ENCODE measurements at regions not wholly inside any gene's neighbourhood (a gene's known extent, or its start where the extent isn't known, plus 50 kb on each side); places are given as distances from the start of the nearest gene placed in this dataset.
"Not testable (repeated sequence)": the region's sequence is repeated elsewhere in the genome, so short reads cannot be mapped to it uniquely, and the experiment has no call there.

DNA sequence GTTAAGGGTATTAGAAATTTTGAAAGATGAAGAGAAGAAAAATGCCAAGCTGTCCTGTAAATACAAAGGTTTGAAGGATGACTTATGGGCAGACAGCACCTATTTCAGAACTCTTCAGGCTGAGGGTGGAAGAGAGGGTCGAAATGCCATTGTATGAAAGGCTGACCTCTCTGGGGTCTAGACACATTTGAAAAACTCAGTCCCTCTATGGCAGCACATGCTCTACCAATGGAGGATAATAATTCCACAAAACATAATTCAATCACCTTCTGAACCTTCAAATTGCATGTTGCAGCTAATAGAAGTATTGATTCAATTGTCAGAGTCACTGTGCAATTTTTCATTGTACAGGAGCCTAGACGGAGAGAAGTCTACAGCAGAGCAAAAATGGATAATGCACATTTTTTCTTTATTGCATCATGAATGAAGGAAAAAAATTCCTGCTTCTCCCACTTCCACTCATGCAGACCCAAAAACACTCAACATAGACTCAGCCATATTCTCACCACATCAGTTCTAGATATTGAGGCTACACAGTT lies 569.1 kb downstream of the TBL1XR1 start:
- DNase-seq (ENCODE audit: low spot score), result no peak

DNA sequence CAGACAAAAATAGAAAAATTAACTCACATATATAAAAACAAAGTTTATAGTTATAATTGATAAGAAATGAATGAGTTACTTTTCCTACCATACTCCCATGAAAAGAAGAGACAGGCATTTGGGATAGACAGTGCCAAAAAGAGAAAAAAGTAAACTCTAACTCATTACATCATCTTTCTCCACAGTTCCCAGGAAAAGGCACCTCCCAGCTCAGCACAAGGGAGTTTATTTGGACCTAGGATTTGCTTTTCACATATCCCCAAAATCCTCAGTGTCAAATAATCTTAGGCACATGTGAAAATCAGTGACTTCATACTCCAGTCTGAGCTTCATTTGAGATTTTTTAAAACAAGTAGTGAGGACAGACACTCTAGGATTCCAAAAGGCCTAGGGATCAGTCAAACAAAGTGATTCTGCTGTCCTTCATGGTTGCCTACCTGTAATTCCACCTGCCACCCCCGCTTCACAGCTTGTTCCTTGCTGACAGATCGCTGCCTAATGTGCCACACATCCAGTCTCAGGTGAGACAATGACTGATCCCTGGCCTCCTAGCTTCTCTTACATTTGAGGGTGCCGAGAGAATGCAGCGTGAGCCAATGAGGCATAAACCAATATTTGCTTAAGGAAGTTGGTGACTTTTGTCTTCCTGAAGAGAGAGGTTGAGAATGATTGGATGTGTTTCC lies 573.7 kb downstream of the TBL1XR1 start:
- DNase-seq (ENCODE audit: low spot score), result no peak

DNA sequence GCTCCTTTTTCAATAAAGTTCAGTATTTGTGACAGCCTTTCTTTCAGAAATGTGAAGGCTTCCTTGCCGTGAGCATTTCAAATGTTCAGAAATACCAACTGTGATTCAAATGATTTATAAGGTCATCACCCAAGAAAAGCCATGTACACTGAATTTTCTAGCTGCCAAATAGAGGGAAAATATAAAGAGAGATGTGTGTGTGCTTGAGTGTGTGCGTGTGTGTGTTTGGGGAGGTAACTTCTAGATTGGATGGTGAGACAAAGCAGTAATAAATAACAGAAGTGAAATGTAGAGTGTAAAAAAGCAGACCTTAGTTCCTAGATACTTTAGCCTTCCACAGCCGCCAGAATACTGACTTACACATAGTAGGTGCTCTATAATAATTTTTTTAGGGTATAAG lies 577.4 kb downstream of the TBL1XR1 start:
- DNase-seq (ENCODE audit: low spot score), result no peak

DNA sequence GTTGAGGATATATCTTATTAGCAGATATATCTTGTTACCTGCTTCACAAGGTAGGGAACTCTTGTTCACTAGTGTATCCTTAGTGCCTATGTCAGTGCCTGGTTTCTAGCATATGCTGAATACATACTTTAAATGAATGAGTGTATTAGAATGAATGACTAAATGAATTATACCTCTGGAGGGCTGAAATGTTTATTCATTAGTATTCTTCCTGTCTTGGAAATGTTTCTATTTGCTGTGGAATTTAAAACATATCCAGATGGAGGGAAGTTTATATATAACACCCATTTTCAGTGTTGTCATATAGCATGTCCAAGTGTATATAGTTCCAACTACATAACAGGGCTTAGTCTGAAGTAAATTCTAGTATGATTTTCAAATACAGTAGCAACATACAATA lies 581.5 kb downstream of the TBL1XR1 start:
- no peak for DNase-seq (ENCODE audit: low spot score)

DNA sequence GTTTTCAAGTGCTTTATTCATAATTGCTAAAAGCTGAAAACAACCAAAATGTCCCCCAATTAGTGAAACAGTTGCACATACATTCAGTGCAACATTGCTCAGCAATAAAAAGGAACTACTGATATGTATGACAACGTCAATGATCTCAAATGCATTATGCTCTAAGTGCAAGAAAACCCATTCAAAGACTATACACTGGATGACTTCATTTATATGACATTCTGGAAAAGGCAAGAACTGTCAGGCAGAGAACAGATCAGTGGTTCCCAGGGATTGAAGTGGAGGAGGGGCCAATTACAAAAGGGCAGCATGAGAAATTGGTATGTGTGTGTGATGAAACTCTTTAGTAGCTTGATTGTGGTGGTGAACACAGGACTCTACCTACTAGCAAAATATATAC lies 585.6 kb downstream of the TBL1XR1 start:
- no peak for DNase-seq (ENCODE audit: low spot score)

DNA sequence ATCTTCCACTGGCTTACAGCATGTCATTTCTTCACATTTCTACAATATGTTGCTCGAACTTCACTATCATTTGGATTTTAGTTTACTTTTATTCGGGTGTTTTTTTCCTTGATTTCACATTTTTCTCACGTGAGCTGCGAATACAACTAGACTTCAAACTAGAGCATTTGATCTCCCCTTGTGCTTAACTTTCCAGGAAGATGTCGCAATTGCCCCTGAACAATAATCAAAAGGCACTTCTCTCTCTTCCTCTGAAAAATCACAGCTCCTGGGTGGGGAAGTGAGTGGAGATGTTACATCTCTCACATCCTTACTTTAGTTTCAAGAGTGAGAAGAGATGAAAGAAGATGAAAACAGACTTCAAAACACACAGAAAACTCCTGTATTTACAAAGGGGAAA lies 587.9 kb downstream of the TBL1XR1 start:
- DNase-seq (ENCODE audit: low spot score), result no peak

DNA sequence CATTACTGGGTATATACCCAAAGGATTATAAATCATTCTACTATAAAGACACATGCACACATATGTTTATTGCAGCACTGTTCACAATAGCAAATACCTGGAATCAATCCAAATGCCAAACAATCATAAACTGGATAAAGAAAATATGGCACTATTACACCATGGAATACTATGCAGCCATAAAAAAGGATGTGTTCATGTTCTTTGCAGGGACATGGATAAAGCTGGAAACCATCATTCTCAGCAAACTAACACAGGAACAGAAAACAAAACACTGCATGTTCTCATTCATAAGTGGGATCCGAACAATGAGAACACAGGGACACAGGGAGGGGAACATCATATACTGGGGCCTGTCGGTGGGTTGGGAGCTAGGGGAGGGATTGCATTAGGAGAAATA lies 591.7 kb downstream of the TBL1XR1 start:
- not testable (repeated sequence) for DNase-seq (ENCODE audit: low spot score)

DNA sequence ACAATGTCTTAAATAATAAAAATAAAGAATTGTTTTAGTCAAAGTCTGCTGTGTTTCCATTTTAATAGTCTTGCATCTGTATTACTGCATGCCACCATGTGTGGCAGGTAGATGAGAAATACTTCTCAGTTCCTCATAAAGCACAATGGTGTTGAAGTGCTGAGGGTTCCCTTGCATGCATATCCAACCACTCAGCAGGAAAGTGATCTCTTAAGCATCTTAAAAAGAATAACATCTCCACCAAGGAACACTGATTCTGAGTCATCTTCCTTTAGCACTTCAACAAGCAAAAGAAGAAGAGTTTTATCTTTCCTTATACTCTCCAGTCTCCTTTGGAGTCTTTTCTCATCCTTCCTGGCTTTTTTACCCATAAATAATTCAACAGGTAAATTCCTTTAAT lies 602.0 kb downstream of the TBL1XR1 start:
- no peak for DNase-seq (ENCODE audit: low spot score)

DNA sequence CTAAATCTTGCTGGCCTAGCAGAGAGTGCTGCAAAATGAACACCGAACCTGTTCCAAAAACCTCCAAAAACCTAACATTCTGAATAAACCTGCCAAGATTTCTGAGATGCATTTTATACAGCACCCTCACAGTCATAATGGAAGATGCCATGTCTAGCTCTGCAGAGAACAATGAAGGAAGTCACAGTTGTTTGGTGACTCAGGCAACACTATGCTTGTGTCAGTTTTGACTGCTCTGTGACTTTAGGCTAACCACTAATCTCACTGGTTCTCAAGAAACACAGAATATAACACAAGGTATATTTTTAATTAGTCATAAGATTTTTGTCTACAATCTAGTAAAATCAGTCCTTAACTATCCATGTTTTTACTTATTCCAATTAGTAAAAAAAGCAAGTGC lies 606.6 kb downstream of the TBL1XR1 start:
- DNase-seq (ENCODE audit: low spot score), result no peak

DNA sequence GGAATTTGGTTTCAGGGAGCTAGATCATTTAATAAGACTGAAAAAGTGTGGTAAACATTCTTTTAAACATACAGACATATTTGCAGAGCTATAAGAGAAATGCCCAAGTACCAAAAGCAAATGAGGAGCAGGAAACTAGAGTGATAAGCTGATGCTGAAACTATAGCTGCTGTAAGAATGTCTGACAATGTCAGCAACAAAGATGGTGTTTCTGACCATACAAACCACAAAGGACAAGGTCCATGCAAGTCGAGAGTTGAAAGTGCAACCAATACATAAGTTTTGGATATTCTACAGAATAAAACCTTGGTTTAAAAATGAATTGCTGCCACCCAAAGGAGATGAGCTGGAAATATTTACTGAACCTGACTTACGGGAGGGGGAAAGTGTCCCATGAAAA lies 610.2 kb downstream of the TBL1XR1 start:
- DNase-seq (ENCODE audit: low spot score), result no peak

DNA sequence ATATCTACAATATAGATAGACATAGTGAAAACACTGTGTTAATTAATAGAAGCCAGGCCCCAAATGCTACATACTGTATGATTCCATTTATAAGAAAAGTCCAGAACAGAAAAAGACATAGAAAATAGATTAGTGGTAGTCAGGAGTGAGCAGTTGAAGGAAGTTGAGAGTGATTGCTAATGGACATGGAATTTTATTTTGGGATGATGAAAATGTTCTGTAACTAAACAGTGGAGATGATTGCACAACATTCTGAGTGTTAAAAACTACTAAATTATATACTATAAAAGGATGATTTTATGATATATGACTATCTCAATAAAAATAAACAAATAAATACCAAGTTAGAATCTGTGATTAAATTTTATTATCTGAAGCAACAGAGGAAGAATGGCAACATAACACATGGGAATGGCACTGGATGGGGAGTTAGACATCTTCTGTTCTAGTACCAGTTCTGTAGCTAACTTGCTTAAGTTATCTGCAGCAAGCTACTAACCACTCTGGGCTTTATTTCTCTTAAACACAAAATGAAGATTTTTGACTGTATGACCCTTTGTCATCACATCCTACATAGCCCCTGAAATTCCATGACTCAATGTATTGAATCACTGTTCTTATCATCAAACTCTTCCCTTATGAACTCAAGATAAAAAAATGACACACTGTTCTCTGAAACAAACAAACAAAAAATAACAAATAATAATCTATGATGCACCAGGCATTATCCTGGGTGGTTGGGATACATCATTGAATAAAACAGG lies 612.7 kb downstream of the TBL1XR1 start:
- no peak for DNase-seq (ENCODE audit: low spot score)

DNA sequence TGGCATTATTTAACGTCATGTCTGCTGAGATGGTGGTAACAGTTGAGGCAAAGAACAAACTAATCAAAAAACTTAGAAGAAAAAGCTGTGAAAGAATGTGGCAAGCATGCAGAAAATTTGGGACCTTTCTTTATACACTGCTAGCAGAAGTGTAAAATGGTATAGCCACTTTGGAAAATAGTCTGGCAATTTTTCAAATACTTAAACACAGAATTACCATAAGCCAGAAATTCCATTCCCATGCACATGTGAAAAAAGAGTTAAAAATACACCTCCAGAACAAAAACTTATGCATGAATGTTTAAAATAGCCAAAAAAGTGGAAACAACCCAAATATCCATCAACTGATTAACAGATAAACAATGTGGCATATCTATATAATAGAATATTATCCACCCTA lies 613.3 kb downstream of the TBL1XR1 start:
- no peak for DNase-seq (ENCODE audit: low spot score)

DNA sequence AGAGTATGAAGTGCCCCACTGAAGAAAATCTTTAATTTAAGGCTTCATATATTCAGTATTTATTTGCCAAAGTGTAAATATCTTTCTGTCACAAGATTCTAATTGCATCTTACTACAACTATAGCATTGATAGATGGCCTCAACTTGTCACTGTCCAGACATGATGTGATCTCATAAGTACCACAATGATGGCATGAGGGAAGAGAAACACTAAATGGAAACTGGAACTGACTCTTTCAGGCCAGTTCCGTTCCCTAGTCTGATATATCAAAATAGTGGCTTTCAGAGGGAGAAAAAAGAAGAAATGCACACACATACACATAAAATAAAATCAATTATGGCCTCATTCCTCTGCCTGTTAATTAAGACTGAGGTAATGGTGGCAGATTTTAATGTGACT lies 615.7 kb downstream of the TBL1XR1 start:
- no peak for DNase-seq (ENCODE audit: low spot score)

DNA sequence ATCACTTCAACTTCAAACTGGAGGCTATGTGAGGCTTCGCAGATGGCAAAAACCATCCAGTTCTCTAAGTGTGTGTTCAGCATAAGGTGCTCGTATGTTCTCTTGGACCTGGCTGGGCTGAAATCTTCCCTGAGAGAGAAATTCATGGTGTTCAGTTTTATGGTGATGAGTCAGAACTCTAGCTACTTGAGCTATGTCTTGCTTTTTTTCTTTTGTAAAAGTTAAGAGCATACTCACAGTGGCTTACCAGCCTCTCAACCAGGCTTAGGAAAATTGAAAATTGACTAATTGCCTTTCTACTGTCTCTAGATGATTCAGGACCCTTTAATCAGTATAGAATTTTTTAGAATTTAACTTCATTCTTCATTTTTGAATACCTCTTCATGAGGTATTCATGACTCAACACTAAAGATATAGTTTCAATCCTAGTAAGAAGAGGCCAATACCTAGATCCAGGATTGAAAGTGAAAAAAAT lies 617.5 kb downstream of the TBL1XR1 start:
- DNase-seq (ENCODE audit: low spot score), result no peak

DNA sequence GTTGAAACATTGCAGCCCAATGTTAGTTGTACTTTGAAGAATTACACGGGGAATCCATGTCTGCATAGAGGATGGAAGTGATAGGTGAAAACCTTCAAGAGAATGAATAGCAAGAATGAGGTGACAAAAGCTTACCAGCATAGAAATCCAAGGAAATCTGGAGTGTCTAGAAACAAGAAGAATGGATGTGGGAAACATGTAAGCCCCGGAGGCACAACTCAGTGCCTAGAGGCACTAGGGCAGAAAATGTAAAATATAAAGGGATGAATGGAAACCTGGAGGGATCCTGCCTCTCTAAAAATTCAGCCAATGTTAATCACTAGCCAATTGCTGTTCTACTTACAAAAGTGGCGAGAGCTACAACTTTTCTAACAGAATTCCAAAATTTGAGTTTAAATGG lies 619.0 kb downstream of the TBL1XR1 start:
- no peak for DNase-seq (ENCODE audit: low spot score)

DNA sequence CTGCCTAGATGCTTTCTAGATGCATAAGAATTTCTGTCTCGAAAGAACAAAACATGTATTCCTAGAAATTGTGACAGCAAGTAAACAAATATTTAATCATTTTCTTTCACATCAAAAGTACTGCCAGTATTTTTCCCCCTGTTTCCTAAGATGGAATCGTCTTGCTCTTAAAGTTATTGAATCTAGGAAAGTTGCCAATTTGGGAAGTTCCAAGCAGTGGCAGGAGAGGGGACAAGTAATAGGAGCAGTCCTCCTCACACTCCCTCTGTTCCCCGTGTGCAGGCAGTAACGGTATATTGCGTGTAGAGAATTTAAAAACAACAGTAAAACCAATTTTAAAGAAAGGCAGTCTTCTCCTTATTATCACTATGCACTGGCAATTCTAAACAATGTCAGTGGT lies 619.8 kb downstream of the TBL1XR1 start:
- no peak for DNase-seq (ENCODE audit: low spot score)

DNA sequence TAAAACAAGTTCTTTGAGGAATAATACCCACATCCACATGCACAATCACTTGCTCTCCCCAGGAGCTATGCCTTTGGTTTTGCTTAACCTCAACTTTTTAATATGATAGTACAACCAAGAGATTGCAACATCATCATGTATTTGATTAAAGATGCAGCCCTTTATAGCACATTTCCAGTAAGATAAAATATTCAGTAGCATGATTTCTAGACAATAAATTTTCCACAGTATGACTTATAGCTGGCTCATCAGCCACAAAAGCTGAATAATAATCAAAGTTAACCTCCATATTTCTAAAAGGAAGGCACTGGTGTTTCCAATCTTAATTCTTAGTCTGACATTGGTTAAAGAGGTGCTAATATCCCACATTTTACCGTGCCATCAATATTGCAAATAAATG lies 622.5 kb downstream of the TBL1XR1 start:
- no peak for DNase-seq (ENCODE audit: low spot score)

DNA sequence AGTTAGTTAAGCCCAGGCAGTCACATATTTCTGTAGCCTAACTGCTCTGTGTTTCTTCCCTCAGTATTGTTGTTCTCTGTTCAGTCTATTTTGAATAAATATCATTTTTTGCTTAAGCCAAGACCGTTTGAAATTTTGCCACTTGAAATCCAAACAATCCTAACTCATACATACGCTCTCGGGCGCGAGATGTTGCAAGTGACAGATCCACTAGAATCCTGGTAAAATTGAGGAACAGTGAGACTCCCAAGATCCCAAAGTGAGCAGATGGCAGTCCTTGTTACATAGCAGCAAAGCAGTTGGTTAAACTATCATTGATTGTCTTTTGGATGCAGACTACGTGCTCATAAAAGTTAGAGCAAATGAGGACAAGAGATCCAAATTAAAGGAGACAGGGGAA lies 625.4 kb downstream of the TBL1XR1 start:
- DNase-seq (ENCODE audit: low spot score), result no peak

DNA sequence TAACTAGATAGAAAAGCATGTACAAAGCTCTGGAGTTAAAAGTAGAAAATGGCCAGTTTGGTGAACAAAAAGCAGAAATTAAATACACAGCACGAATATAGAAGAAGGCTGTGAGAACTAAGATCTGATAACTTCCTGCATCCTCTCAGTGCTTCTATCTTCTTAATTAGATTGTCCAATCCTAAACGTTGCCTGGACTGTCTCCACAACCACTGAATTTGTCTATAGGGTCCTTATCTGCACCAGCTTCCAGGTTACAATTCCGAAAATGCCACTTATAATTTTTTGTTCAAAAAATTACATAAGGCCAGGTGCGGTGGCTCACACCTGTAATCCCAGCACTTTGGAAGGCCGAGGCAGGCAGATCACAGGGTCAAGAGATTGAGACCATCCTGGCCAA lies 626.3 kb downstream of the TBL1XR1 start:
- DNase-seq (ENCODE audit: low spot score), result no peak

DNA sequence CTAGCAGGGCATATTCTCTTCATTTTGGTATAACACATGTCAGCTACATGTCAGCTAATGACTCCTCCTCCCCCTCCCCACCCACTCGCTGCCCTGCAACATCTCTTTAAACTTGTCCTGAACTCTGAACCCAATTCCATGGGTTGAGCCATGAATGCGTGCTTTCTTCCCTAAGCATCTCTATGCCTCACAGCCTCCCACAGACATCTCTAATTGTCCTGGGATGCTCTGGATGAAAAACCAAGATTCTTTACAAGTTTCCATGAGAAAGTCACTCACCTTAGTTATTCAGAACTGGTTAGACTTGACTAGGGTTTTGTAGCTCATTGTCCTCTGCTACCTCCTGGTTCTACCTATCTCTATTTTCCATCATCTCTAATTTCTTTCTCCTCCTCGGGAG lies 629.1 kb downstream of the TBL1XR1 start:
- DNase-seq (ENCODE audit: low spot score), result no peak

DNA sequence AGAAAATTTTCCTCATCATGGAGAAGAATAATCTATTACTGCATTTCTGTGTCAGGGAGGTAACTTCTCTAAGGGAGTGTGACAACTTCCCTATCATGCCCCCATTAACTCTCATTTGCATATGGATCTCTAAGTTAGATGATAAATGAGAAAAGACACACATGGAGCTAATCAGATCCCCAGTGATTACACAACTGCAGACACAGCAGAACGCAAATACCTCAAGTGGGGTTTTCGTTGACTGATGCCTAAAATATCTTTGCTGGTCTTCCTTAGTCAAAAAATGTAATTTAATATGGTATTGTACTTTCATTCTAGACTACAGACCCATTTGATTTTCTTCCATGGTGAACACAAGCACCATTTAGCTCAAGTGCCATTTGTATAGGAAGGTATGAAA lies 630.5 kb downstream of the TBL1XR1 start:
- no peak for DNase-seq (ENCODE audit: low spot score)

DNA sequence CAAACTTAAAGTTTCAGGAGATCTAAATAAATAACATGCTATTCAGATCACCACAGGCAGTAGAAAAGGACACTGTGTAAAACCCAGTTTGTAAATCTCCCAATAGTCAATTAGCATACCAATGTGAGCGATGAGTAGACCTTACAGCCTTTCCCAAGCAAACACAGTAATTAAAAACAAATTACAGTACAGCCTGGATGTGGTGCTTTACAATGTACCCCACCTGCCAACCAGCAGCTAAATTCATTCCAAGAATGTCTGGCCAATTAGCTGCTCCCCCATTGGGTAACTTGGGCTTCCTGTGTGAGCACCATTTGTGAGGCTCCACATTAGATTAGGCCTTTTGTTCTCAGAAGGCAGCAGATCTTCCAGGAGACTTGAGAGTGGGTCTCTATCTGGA lies 635.0 kb downstream of the TBL1XR1 start:
- no peak for DNase-seq (ENCODE audit: low spot score)

DNA sequence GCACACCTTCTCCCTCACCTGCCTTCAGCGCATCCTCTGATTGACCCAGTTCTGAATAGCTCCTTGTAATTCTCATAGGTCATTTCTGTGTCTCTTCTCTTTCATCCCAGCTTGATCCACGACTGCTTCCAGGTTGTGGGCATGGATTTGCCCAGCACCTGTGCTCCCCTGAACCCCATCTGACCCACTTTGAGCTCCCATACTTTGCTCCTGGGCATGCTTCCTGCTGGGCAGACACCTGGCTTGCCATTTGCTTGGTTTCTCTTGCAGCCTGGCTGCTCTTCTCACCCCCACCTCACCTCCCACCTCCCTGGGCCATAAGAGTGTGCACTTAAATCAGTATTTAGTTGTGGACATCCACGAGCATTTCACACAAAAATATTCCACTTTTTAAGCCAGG lies 635.5 kb downstream of the TBL1XR1 start:
- no peak for DNase-seq (ENCODE audit: low spot score)
